Glutamatergic neuron (in vitro differentiated cells): ENCODE measurements at regions not wholly inside any gene's neighbourhood (a gene's known extent, or its start where the extent isn't known, plus 50 kb on each side); places are given as distances from the start of the nearest gene placed in this dataset.

Experiments used
- DNase-seq: peaks from one replicate; pipeline ENCODE4 v3.0.0; 2022
- H3K27ac Mint-ChIP-seq: one replicate; pipeline ENCODE4 v1.8.0; 2020; ENCODE audit warnings: mild to moderate bottlenecking, mixed read lengths, inconsistent platforms; ENCODE audit not compliant: unreplicated experiment
- H3K27me3 Mint-ChIP-seq: one replicate; pipeline ENCODE4 v1.8.0; 2020; ENCODE audit warnings: mild to moderate bottlenecking, moderate library complexity, mixed read lengths, inconsistent platforms; ENCODE audit not compliant: unreplicated experiment
- H3K36me3 Mint-ChIP-seq: one replicate; pipeline ENCODE4 v1.8.0; 2020; ENCODE audit warnings: mild to moderate bottlenecking, mixed read lengths, inconsistent platforms; ENCODE audit not compliant: unreplicated experiment
- H3K4me1 Mint-ChIP-seq: one replicate; pipeline ENCODE4 v1.8.0; 2020; ENCODE audit warnings: mild to moderate bottlenecking, low read depth, mixed read lengths, inconsistent platforms; ENCODE audit not compliant: unreplicated experiment
- H3K4me3 Mint-ChIP-seq: one replicate; pipeline ENCODE4 v1.8.0; 2020; ENCODE audit warnings: mild to moderate bottlenecking, mixed read lengths, inconsistent platforms; ENCODE audit not compliant: unreplicated experiment
- H3K9me3 Mint-ChIP-seq: one replicate; pipeline ENCODE4 v1.8.0; 2020; ENCODE audit warnings: mild to moderate bottlenecking, moderate library complexity, mixed read lengths, inconsistent platforms; ENCODE audit not compliant: unreplicated experiment
- TF ChIP-seq, protein P1 (sequence below): fragments of 200-600 bp; sonication (generic); IDR thresholded peaks from one replicate; pipeline ENCODE4 v1.5.0; 2021; ENCODE audit not compliant: partially characterized antibody, unreplicated experiment

DNA sequence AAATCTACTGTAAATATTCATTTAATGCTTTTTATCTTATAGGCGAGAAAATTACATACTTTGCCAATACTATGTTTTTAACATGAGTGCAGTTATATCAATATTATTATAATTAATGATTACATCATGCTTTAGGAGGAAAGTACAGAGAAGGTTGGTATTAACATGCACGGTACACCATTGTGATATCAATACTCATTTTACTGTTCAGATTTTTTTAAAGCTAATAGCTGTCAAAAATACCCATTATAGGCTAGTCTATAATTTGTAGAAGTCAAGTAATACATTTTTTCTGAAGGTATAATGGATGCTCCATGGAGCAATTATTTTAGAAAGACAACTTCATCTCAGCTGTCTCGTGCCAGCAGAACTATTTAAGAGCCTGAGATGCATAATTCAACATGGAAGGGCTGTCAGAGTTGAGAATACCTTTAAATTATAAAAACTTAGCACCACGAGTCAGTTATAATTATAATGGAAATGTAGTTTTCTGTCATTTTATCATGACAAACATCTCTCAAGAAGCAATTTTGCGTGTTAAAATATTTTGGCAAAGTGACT is 1641.7 kb upstream of the ACVR2A start:
- Mint-ChIP-seq H3K4me1 (no peaks in the 10 kb centered on the region), H3K27me3 (no peaks in the 10 kb centered on the region), H3K9me3 (no peaks in the 10 kb centered on the region), H3K27ac (no peak overlapping the region), H3K36me3 (no peaks in the 10 kb centered on the region), H3K4me3 (no peak overlapping the region)
- DNase-seq = no peak
- TF ChIP-seq, protein P1, sequence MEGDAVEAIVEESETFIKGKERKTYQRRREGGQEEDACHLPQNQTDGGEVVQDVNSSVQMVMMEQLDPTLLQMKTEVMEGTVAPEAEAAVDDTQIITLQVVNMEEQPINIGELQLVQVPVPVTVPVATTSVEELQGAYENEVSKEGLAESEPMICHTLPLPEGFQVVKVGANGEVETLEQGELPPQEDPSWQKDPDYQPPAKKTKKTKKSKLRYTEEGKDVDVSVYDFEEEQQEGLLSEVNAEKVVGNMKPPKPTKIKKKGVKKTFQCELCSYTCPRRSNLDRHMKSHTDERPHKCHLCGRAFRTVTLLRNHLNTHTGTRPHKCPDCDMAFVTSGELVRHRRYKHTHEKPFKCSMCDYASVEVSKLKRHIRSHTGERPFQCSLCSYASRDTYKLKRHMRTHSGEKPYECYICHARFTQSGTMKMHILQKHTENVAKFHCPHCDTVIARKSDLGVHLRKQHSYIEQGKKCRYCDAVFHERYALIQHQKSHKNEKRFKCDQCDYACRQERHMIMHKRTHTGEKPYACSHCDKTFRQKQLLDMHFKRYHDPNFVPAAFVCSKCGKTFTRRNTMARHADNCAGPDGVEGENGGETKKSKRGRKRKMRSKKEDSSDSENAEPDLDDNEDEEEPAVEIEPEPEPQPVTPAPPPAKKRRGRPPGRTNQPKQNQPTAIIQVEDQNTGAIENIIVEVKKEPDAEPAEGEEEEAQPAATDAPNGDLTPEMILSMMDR = no peak

DNA sequence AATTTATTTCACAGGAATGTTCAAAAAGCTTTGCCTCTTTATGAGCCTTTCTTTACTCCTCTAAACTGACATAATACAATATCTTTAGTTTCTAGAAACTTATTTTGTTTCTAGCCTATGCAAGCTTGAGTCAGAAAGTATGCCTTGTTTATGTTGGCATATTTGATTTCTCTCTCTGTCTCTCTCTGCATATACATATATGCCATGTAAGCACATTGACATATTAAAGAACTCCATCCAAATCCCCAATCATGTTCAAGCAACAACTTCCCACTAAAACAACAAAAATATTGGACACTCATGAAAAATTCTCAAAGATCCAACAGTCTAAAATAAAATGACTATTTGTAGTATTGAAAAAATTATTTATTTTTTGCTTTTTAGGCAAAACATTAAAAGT is 1651.2 kb upstream of the ACVR2A start:
- Mint-ChIP-seq H3K4me3 (no peak overlapping the region), H3K9me3 (peaks cover 5% of the 10 kb centered on the region)

DNA sequence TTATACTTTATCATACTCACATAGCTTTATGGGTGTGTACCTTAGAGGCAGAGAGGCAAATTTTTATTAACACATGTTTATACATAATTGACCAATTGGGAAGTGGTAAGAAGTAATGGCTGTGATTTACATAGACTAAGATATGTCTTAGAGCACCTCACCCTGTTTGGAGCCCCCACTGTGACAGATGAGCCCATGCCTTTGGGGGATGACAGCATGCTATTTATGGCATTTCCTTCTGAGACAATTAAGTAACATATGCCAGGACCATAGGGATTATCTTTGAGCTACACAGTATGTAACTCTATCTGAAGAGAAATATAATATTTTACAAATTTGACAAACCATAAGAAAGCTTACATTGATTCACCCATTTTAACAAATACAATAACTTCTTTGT is 1655.3 kb upstream of the ACVR2A start:
- peak overlapping the region; percentile 94 for H3K27ac Mint-ChIP-seq
- peak; percentile 62 for DNase-seq
- H3K4me1 Mint-ChIP-seq = peaks cover 41% of the 10 kb centered on the region
- peak overlapping the region; percentile 48 for H3K4me3 Mint-ChIP-seq
- peaks cover 2% of the 10 kb centered on the region for H3K27me3 Mint-ChIP-seq
- peaks cover 5% of the 10 kb centered on the region for H3K9me3 Mint-ChIP-seq
- TF ChIP-seq, protein P1 = no peak
- no peaks in the 10 kb centered on the region for H3K36me3 Mint-ChIP-seq

More for the DNA sequence above, 1651.2 kb upstream of the ACVR2A start:
- Mint-ChIP-seq H3K4me1 (peaks cover 41% of the 10 kb centered on the region), H3K36me3 (no peaks in the 10 kb centered on the region), H3K27ac (peak overlapping the region; percentile 79), H3K27me3 (peaks cover 2% of the 10 kb centered on the region)
- TF ChIP-seq, protein P1 = no peak
- no peak for DNase-seq

DNA sequence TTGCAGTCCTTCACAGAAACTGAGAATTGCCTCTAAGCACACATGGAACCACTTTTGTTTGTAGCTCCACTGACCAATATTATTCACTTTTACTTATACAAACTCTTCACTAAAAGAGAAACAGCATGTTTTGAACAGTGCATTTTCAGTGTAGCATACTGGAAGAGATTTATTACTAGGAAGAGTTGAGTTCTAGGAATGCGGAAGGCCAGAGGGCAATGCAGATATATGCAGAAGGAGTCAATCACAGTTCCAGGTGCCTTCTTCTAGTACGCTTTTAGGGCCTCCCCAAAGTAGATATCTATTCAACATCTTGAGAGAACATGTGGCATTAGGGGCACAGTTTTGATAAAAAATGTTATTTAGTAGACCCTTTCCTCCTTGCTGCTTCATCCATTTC is 1654.0 kb upstream of the ZEB2 start:
- H3K4me1 Mint-ChIP-seq = no peaks in the 10 kb centered on the region
- H3K4me3 Mint-ChIP-seq = no peak overlapping the region
- H3K36me3 Mint-ChIP-seq = no peaks in the 10 kb centered on the region
- H3K9me3 Mint-ChIP-seq = no peaks in the 10 kb centered on the region
- TF ChIP-seq, protein P1 = no peak
- H3K27ac Mint-ChIP-seq = no peak overlapping the region
- no peak for DNase-seq
- H3K27me3 Mint-ChIP-seq = no peaks in the 10 kb centered on the region

DNA sequence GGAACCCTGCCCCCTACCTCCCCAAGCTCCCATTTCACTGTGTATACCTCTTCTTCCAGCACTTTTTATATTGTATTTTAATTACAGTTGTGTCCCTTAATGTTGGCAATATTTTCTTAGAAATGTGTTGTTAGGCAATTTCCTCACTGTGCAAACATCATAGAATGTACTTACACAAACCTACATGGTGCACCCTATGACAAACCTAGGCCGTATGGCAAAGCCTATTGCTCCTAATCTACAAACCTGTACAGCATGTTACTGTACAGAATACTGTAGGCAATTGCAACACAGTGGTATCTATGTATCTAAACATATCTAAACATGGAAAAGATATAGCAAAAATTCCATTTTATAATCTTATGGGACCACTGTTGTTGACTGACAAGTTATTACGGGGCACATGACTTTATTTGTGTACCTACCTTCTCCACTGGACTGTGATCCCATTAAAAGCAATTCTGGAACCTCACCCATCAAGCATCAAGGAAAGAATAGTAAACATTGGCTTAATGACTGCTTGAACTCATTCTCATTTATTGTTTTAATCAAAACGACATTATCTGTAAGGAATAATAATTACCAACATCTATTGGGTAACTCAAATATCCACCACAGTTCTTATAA is 1641.5 kb upstream of the ZEB2 start:
- Mint-ChIP-seq H3K27me3 (peaks cover 2% of the 10 kb centered on the region), H3K4me1 (no peaks in the 10 kb centered on the region), H3K27ac (no peak overlapping the region), H3K9me3 (no peaks in the 10 kb centered on the region), H3K36me3 (no peaks in the 10 kb centered on the region), H3K4me3 (no peak overlapping the region)
- TF ChIP-seq, protein P1 = no peak
- no peak for DNase-seq
